GM12892 (cell line): ENCODE measurements at regions not wholly inside any gene's neighbourhood (a gene's known extent, or its start where the extent isn't known, plus 50 kb on each side); places are given as distances from the start of the nearest gene placed in this dataset.

Source experiments
- POLR2A ChIP-seq: IDR thresholded peaks from 2 replicates; pipeline ENCODE4 v1.6.1; 2011; ENCODE audit warnings: low read depth, low read length, control low read depth
- POLR2AphosphoS5 ChIP-seq: IDR thresholded peaks from 2 replicates; pipeline ENCODE4 v1.6.1; 2011; ENCODE audit warnings: low read depth, low read length, control low read depth
- TAF1 ChIP-seq: IDR thresholded peaks from 2 replicates; pipeline ENCODE4 v1.6.1; 2011; ENCODE audit warnings: low read depth, mild to moderate bottlenecking, control low read depth, low read length, borderline replicate concordance

DNA sequence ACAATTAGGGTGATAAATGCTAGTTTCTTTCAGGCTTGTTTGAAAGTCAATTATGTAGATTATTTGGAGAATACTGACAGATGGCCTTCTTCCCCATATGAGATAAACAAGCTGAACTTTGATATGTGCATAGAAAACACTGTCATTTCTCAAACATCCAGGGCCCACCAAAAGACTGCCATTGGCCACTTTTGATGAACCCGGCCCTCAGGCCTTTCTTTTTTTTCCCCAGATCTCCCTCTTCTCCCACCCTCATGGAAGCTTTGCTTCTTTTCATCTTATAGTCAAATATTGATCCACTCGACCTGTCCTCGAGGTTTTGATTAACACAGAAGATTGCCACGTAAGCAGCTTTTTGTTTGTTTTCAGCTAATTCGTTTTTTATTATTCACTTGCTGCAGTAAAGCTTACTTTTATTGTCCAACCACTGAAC is 377.4 kb downstream of the SMARCA1 start:
- TF ChIP-seq POLR2AphosphoS5 = no peak
- TF ChIP-seq TAF1 = no peak
- TF ChIP-seq POLR2A = no peak
